GM10248 (cell line): ENCODE measurements at regions not wholly inside any gene's neighbourhood (a gene's known extent, or its start where the extent isn't known, plus 50 kb on each side); places are given as distances from the start of the nearest gene placed in this dataset.

Experiments
- CTCF ChIA-PET: fragments of 300-600 bp; sonication (Branson Sonifier 250); formaldehyde crosslinking; extraction: SDS; loops from one replicate; lab custom pipeline; 2021; ENCODE audit warnings: antibody characterized with exemption; lab: Yijun Ruan, JAX
- POLR2A ChIA-PET: fragments of 350-650 bp; sonication (Branson Sonifier 250); formaldehyde crosslinking; extraction: SDS; loops from one replicate; lab custom pipeline; 2020; ENCODE audit warnings: antibody characterized with exemption; lab: Yijun Ruan, JAX
- DNase-seq: peaks from one replicate; pipeline ENCODE4 v3.0.0; 2012; ENCODE audit errors: extremely low spot score
- CTCF ChIP-seq: IDR thresholded peaks from 2 replicates; pipeline ENCODE4 v1.5.1; 2012; ENCODE audit warnings: mild to moderate bottlenecking, low read depth; ENCODE audit errors: extremely low read depth, missing control alignments, control extremely low read depth

- DNase-seq, result no peak
- no peak for TF ChIP-seq CTCF
- POLR2A ChIA-PET, result no interaction called here
- CTCF ChIA-PET, result interaction anchor here (0.8 to 1.0 kb wide), 2 partner anchors 12 to 14 kb away, joined by 3 to 4 read pairs; no protein-coding TSS in a partner anchor
Observed at GRCh38 chr11:109609454-109610185, 187.6 kb downstream of the C11orf87 start.

DNA sequence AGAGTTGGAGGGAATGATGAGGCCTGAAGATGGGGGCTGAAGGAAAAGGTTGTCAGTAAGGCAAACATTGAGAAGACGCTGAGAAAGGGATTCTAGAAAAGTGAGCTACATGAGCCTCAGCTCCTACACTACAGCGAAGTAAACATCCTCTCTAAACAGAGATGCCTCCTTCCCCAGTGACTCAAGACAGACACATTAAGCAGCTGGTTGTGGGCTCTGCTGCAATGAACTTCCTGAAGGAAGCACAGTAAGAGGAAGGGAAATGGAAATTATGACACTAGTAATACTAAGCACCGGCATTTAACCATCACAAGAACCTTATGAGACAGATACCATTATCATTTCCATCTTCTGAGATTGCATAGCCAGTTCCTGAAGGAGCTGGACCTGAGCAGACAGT lies 190.5 kb downstream of the C11orf87 start:
- TF ChIP-seq CTCF, result no peak
- CTCF ChIA-PET, result interaction anchor here (1.4 kb wide), 1 partner anchor 9 kb away, joined by 4 read pairs; no protein-coding TSS in a partner anchor
- DNase-seq, result no peak
- POLR2A ChIA-PET, result no interaction called here

DNA sequence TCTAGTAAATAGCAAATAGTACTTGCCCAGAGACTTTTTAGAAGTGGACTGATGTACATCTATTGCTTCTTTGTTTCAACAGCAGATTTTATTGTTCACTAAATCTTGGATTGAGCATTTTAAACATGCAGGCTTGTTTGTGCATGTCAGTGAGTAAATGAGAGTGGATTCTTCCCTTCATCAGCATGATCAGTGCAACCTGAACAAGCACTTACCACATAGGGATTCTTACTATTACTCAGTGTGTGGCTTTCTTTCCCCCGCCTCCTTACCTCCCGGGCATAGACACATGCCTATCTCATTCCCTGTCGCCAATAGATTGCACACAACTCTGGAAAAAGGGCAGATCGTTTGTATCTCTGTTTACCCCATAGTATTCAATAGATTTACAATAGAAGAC lies 197.5 kb downstream of the C11orf87 start:
- no peak for DNase-seq
- ChIA-PET POLR2A (no interaction called here), CTCF (no interaction called here)
- TF ChIP-seq CTCF, result no peak

DNA sequence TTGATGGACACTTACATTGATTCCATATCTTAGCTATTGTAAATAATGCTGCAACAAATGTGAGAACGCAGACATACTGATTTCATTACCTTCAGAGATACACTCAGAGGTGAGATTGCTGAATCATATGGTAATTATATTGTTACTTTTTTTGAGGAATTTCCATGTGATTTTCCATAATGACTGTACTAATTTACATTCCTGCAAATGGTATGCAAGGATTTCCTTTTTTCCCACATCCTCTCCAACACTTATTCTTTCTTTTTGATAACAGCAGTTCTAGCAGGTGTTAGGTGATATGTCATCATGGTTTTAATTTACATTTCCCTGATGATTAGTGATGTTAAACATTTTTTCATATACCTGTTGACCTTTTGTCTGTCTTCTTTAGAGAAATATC lies 207.7 kb downstream of the C11orf87 start:
- POLR2A ChIA-PET, result no interaction called here
- TF ChIP-seq CTCF, result no peak
- no peak for DNase-seq
- CTCF ChIA-PET, result no interaction called here

DNA sequence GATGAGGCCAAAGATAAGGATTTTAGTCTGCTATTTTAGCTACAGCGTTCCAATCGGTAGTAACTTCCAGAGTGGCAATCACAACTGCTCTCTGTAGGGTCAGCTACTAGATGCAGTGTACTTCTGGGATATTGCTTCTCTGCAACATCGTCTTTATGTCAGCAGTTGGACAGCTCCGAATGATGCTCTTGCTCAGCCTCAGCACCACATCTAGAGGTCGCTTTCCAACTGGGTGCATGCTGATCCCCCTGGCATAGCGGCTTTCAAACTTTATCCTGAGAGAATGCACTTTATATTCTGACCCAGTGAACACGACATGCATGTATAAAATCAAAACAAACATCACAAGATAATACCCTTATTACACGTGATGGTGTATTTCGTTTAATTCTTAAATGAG lies 219.6 kb downstream of the C11orf87 start:
- no peak for DNase-seq
- no peak for TF ChIP-seq CTCF
- POLR2A ChIA-PET, result no interaction called here
- CTCF ChIA-PET, result interaction anchor here (1.6 kb wide), 1 partner anchor 11 kb away, joined by 5 read pairs; no protein-coding TSS in a partner anchor

DNA sequence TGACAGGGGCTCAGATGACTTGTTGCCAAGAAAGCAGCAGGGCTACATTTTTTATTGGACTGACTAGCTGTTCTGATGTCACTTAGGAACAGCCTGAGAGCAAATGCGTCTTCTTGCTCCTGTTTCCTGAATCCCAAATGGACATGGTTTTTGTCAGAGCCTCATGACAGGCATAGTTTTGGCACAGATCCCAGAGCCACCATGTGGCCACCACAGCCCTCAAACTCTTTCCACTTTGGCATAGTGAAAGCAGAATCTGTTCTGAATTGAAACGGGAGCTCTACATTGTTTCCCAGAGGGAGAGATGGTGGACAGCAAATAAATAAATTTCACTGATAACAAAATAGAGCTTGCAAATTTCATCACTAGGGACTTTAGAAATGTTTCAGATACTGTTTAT lies 222.2 kb downstream of the C11orf87 start:
- ChIA-PET CTCF (no interaction called here), POLR2A (no interaction called here)
- DNase-seq, result no peak
- TF ChIP-seq CTCF, result no peak
